SJCRH30 (cell line): ENCODE measurements at regions not wholly inside any gene's neighbourhood (a gene's known extent, or its start where the extent isn't known, plus 50 kb on each side); places are given as distances from the start of the nearest gene placed in this dataset.

ENCODE experiments used
- DNase-seq, 2 experiments: peaks; one replicate each; pipeline ENCODE4 v3.0.0-alpha.2; 2015 to 2020
- H3K27ac ChIP-seq: fragments of 250-450 bp; sonication (Bioruptor Pico); 2 replicates; pipeline ENCODE4 v1.5.1; 2020; ENCODE audit warnings: mild to moderate bottlenecking, moderate library complexity
- H3K27me3 ChIP-seq: fragments of 250-450 bp; sonication (Bioruptor Pico); 2 replicates; pipeline ENCODE4 v1.5.1; 2020; ENCODE audit warnings: mild to moderate bottlenecking, moderate library complexity
- H3K36me3 ChIP-seq: fragments of 250-450 bp; sonication (Bioruptor Pico); 2 replicates; pipeline ENCODE4 v1.5.1; 2020; ENCODE audit warnings: mild to moderate bottlenecking, moderate library complexity
- H3K4me1 ChIP-seq: fragments of 250-450 bp; sonication (Bioruptor Pico); 2 replicates; pipeline ENCODE4 v1.5.1; 2020; ENCODE audit warnings: mild to moderate bottlenecking, moderate library complexity
- H3K4me3 ChIP-seq: fragments of 250-450 bp; sonication (Bioruptor Pico); 2 replicates; pipeline ENCODE4 v1.5.1; 2020; ENCODE audit warnings: mild to moderate bottlenecking, moderate library complexity
- H3K9me3 ChIP-seq: fragments of 250-450 bp; sonication (Bioruptor Pico); replicated peaks from 2 replicates; pipeline ENCODE4 v1.5.1; 2020; ENCODE audit warnings: mild to moderate bottlenecking, moderate library complexity

GRCh38 chr3:22942981-22943380 is 260.1 kb upstream of the UBE2E2 start:
- no peak overlapping the region for H3K27ac ChIP-seq
- H3K4me1 ChIP-seq = peaks cover 7% of the 10 kb centered on the region; the same call in 1 of the 2 replicates
- no peaks in the 10 kb centered on the region for H3K36me3 ChIP-seq
- H3K4me3 ChIP-seq = no peak overlapping the region
- H3K9me3 ChIP-seq = no peaks in the 10 kb centered on the region
- no peaks in the 10 kb centered on the region for H3K27me3 ChIP-seq
- peak; percentile 60 to 71 for DNase-seq

GRCh38 chr3:22947851-22948250 is 255.3 kb upstream of the UBE2E2 start:
- Histone ChIP-seq H3K27me3 (no peaks in the 10 kb centered on the region), H3K4me3 (no peak overlapping the region), H3K9me3 (no peaks in the 10 kb centered on the region), H3K4me1 (peaks cover 7% of the 10 kb centered on the region; the same call in 1 of the 2 replicates), H3K27ac (no peak overlapping the region), H3K36me3 (no peaks in the 10 kb centered on the region)
- DNase-seq = peak in 1 of 2 experiments; percentile 27

GRCh38 chr3:22951910-22952309 is 251.2 kb upstream of the UBE2E2 start:
- Histone ChIP-seq H3K4me3 (no peak overlapping the region), H3K36me3 (no peaks in the 10 kb centered on the region), H3K27me3 (no peaks in the 10 kb centered on the region), H3K27ac (no peak overlapping the region), H3K4me1 (peaks cover 5% of the 10 kb centered on the region; the same call in 1 of the 2 replicates), H3K9me3 (no peaks in the 10 kb centered on the region)
- no peak for DNase-seq

- no peaks in the 10 kb centered on the region for H3K36me3 ChIP-seq
- peaks cover 2% of the 10 kb centered on the region; the same call in 1 of the 2 replicates for H3K4me1 ChIP-seq
- H3K27ac ChIP-seq = no peak overlapping the region
- H3K4me3 ChIP-seq = no peak overlapping the region
- no peak for DNase-seq
- H3K9me3 ChIP-seq = no peaks in the 10 kb centered on the region
- H3K27me3 ChIP-seq = no peaks in the 10 kb centered on the region
Measured at GRCh38 chr3:22952860-22953259, 250.3 kb upstream of the UBE2E2 start.

- H3K27ac ChIP-seq = no peak overlapping the region
- no peaks in the 10 kb centered on the region for H3K36me3 ChIP-seq
- no peak overlapping the region for H3K4me3 ChIP-seq
- DNase-seq = no peak
- no peaks in the 10 kb centered on the region for H3K27me3 ChIP-seq
- H3K9me3 ChIP-seq = no peaks in the 10 kb centered on the region
- no peaks in the 10 kb centered on the region for H3K4me1 ChIP-seq
Measured at GRCh38 chr3:22959593-22959992, 243.5 kb upstream of the UBE2E2 start.

GRCh38 chr3:22960105-22960984 is 242.8 kb upstream of the UBE2E2 start:
- Histone ChIP-seq H3K9me3 (no peaks in the 10 kb centered on the region), H3K27ac (no peak overlapping the region), H3K4me3 (no peak overlapping the region), H3K4me1 (no peaks in the 10 kb centered on the region), H3K36me3 (no peaks in the 10 kb centered on the region), H3K27me3 (no peaks in the 10 kb centered on the region)
- DNase-seq = peak; percentile 45 to 73

- Histone ChIP-seq H3K27me3 (no peaks in the 10 kb centered on the region), H3K4me1 (peaks cover 3% of the 10 kb centered on the region; the same call in 1 of the 2 replicates), H3K9me3 (no peaks in the 10 kb centered on the region), H3K27ac (no peak overlapping the region), H3K36me3 (no peaks in the 10 kb centered on the region), H3K4me3 (no peak overlapping the region)
- DNase-seq = no peak
Measured at GRCh38 chr3:22962244-22962643, 240.9 kb upstream of the UBE2E2 start.

GRCh38 chr3:22966349-22966748 is 236.8 kb upstream of the UBE2E2 start:
- no peak for DNase-seq
- Histone ChIP-seq H3K4me1 (peaks cover 3% of the 10 kb centered on the region; the same call in 1 of the 2 replicates), H3K27ac (no peak overlapping the region), H3K4me3 (no peak overlapping the region), H3K36me3 (no peaks in the 10 kb centered on the region), H3K9me3 (no peaks in the 10 kb centered on the region), H3K27me3 (no peaks in the 10 kb centered on the region)

GRCh38 chr3:22969276-22969675 is 233.9 kb upstream of the UBE2E2 start:
- Histone ChIP-seq H3K36me3 (no peaks in the 10 kb centered on the region), H3K27me3 (no peaks in the 10 kb centered on the region), H3K4me1 (peaks cover 3% of the 10 kb centered on the region; the same call in 1 of the 2 replicates), H3K4me3 (no peak overlapping the region), H3K27ac (no peak overlapping the region), H3K9me3 (no peaks in the 10 kb centered on the region)
- DNase-seq = no peak

GRCh38 chr3:22971497-22971896 is 231.6 kb upstream of the UBE2E2 start:
- no peak overlapping the region for H3K4me3 ChIP-seq
- no peaks in the 10 kb centered on the region for H3K36me3 ChIP-seq
- no peaks in the 10 kb centered on the region for H3K9me3 ChIP-seq
- H3K27me3 ChIP-seq = no peaks in the 10 kb centered on the region
- no peak overlapping the region for H3K27ac ChIP-seq
- no peak for DNase-seq
- peaks cover 2% of the 10 kb centered on the region; the same call in 1 of the 2 replicates for H3K4me1 ChIP-seq

- DNase-seq = no peak
- H3K27me3 ChIP-seq = no peaks in the 10 kb centered on the region
- H3K36me3 ChIP-seq = no peaks in the 10 kb centered on the region
- no peaks in the 10 kb centered on the region for H3K9me3 ChIP-seq
- peaks cover 23% of the 10 kb centered on the region for H3K4me1 ChIP-seq
- H3K27ac ChIP-seq = no peak overlapping the region
- H3K4me3 ChIP-seq = no peak overlapping the region
Measured at GRCh38 chr3:22977042-22977441, 226.1 kb upstream of the UBE2E2 start.

- peaks cover 30% of the 10 kb centered on the region for H3K4me1 ChIP-seq
- no peak overlapping the region for H3K27ac ChIP-seq
- no peaks in the 10 kb centered on the region for H3K27me3 ChIP-seq
- H3K9me3 ChIP-seq = peaks cover 3% of the 10 kb centered on the region; the same call in 1 of the 2 replicates
- H3K36me3 ChIP-seq = no peaks in the 10 kb centered on the region
- no peak for DNase-seq
- no peak overlapping the region for H3K4me3 ChIP-seq
Measured at GRCh38 chr3:22977650-22978289, 225.4 kb upstream of the UBE2E2 start.

- Histone ChIP-seq H3K27me3 (no peaks in the 10 kb centered on the region), H3K4me1 (peaks cover 39% of the 10 kb centered on the region), H3K9me3 (peaks cover 3% of the 10 kb centered on the region; the same call in 1 of the 2 replicates), H3K27ac (no peak overlapping the region), H3K36me3 (no peaks in the 10 kb centered on the region), H3K4me3 (no peak overlapping the region)
- DNase-seq = no peak
Measured at GRCh38 chr3:22979581-22979980, 223.5 kb upstream of the UBE2E2 start.

- DNase-seq = peak in 1 of 2 experiments; percentile 51
- Histone ChIP-seq H3K4me3 (no peak overlapping the region), H3K4me1 (peaks cover 39% of the 10 kb centered on the region), H3K9me3 (peaks cover 3% of the 10 kb centered on the region; the same call in 1 of the 2 replicates), H3K27me3 (no peaks in the 10 kb centered on the region), H3K36me3 (no peaks in the 10 kb centered on the region), H3K27ac (peak overlapping the region; percentile 39)
Measured at GRCh38 chr3:22980346-22980745, 222.8 kb upstream of the UBE2E2 start.

- peak; percentile 50 to 83 for DNase-seq
- Histone ChIP-seq H3K9me3 (peaks cover 3% of the 10 kb centered on the region; the same call in 1 of the 2 replicates), H3K4me3 (no peak overlapping the region), H3K4me1 (peaks cover 39% of the 10 kb centered on the region), H3K27me3 (no peaks in the 10 kb centered on the region), H3K36me3 (no peaks in the 10 kb centered on the region), H3K27ac (peak overlapping the region; percentile 39)
Measured at GRCh38 chr3:22981166-22981565, 222.0 kb upstream of the UBE2E2 start.
